ENCODE measurements at regions not wholly inside any gene's neighbourhood (a gene's known extent, or its start where the extent isn't known, plus 50 kb on each side); places are given as distances from the start of the nearest gene placed in this dataset.
"Not testable (repeated sequence)": the region's sequence is repeated elsewhere in the genome, so short reads cannot be mapped to it uniquely, and the experiment has no call there.

DNA sequence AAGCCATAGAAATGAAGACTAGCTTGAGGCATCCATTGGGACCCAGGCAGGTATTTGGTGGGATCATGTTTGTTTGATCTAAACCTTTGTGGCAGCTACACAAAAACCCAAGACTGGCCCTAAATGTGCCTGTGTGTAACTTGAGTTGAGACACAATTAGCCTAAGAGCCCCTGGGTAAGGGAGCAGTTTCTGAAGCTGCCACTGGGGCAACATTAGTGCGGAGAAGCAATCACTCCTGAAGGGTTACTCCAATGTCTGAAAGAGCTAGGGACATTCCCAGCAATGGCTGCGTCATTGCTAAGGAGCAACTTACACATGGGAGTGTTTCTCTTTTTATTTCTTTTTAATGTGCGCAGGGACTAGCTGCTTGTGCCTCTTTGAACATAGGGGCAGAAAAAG lies 67.9 kb upstream of the EEF1E1 start:
- Histone ChIP-seq H3K27ac (no peak overlapping the region), H2AFZ (no peak overlapping the region), H3K36me3 (ENCODE audit: low read depth) (no peaks in the 10 kb centered on the region), H3K9me2 (ENCODE audit: insufficient read depth) (no peaks in the 10 kb centered on the region), H3K9me3 (ENCODE audit: insufficient read depth, low read depth) (no peaks in the 10 kb centered on the region), H4K20me1 (ENCODE audit: insufficient read depth) (no peaks in the 10 kb centered on the region), H3K4me2 (no peak overlapping the region), H3K4me1 (replicated peaks; ENCODE audit: insufficient read depth) (no peaks in the 10 kb centered on the region), H3K4me3 (no peak overlapping the region), H3K79me2 (ENCODE audit: low read depth) (no peaks in the 10 kb centered on the region), H3F3A (ENCODE audit: insufficient read depth, low read depth) (no peaks in the 10 kb centered on the region), H3K27me3 (ENCODE audit: insufficient read depth, low read depth) (no peaks in the 10 kb centered on the region)
- intact Hi-C loops (cut with micrococcal nuclease; ENCODE audit: unreplicated experiment): no loop called here
- TF ChIP-seq, protein P1, sequence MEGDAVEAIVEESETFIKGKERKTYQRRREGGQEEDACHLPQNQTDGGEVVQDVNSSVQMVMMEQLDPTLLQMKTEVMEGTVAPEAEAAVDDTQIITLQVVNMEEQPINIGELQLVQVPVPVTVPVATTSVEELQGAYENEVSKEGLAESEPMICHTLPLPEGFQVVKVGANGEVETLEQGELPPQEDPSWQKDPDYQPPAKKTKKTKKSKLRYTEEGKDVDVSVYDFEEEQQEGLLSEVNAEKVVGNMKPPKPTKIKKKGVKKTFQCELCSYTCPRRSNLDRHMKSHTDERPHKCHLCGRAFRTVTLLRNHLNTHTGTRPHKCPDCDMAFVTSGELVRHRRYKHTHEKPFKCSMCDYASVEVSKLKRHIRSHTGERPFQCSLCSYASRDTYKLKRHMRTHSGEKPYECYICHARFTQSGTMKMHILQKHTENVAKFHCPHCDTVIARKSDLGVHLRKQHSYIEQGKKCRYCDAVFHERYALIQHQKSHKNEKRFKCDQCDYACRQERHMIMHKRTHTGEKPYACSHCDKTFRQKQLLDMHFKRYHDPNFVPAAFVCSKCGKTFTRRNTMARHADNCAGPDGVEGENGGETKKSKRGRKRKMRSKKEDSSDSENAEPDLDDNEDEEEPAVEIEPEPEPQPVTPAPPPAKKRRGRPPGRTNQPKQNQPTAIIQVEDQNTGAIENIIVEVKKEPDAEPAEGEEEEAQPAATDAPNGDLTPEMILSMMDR (conservative IDR thresholded peaks at IDR 0.05): no peak
- no TSS peak for BruUV-seq (replicated peaks)
- DNase-seq: no peak
- ChIA-PET POLR2A (ENCODE audit: unreplicated experiment) (no interaction called here), CTCF (interaction anchor here (0.7 kb wide), 1 partner anchor 24 kb away, joined by 3 read pairs; no protein-coding TSS in a partner anchor)

DNA sequence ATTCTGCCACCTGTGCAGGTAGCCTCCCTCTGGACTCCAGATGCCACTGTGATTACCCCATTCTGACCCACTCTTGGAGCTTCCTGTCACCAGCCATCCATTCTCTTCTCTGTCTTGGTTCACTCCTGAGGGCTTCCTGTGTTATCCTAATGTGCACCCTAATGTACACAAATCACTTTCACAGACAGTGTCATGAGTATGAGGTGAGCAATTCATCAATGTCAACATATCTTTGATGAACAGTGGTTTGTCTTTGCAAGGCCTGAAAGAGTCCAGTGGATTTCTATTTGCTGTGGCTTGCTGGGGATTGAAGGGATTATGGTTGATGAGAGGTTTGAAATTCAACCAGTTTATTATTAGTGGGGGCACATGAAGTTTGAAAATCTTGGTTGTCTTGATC lies 63.8 kb upstream of the EEF1E1 start:
- POLR2A ChIA-PET (ENCODE audit: unreplicated experiment): no interaction called here
- H3K36me3 ChIP-seq (ENCODE audit: low read depth): no peaks in the 10 kb centered on the region
- CTCF ChIA-PET: interaction anchor here (0.6 kb wide), 1 partner anchor 931 kb away, joined by 4 read pairs; no protein-coding TSS in a partner anchor

DNA sequence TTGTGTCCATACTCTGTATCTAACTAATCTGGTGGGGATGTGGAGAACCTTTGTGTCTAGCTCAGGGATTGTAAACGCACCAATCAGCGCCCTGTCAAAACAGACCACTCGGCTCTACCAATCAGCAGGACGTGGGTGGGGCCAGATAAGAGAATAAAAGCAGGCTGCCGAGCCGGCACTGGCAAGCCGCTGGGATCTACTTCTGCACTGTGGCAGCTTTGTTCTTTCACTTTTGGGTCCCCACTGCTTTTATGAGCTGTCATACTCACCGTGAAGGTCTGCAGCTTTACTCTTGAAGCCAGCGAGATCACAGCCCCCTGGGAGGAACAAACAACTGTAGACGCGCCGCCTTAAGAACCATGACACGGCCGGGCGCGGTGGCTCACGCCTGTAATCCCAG lies 62.7 kb upstream of the EEF1E1 start:
- H3K4me3 ChIP-seq; H3K4me1 ChIP-seq (replicated peaks; ENCODE audit: insufficient read depth); H3K27ac ChIP-seq; H3F3A ChIP-seq (ENCODE audit: insufficient read depth, low read depth); H3K9me2 ChIP-seq (ENCODE audit: insufficient read depth); H3K79me2 ChIP-seq (ENCODE audit: low read depth); H3K36me3 ChIP-seq (ENCODE audit: low read depth); DNase-seq; H3K4me2 ChIP-seq; H3K9me3 ChIP-seq (ENCODE audit: insufficient read depth, low read depth); POLR2A ChIA-PET (ENCODE audit: unreplicated experiment); BruUV-seq (replicated peaks); CTCF ChIA-PET; H4K20me1 ChIP-seq (ENCODE audit: insufficient read depth); intact Hi-C loops (cut with micrococcal nuclease; ENCODE audit: unreplicated experiment); H2AFZ ChIP-seq; H3K27me3 ChIP-seq (ENCODE audit: insufficient read depth, low read depth): not testable (repeated sequence)

More for the DNA sequence above, 63.8 kb upstream of the EEF1E1 start:
- Histone ChIP-seq H3K4me3 (no peak overlapping the region), H3K27ac (no peak overlapping the region), H3K79me2 (ENCODE audit: low read depth) (no peaks in the 10 kb centered on the region), H3K27me3 (ENCODE audit: insufficient read depth, low read depth) (no peaks in the 10 kb centered on the region), H4K20me1 (ENCODE audit: insufficient read depth) (no peaks in the 10 kb centered on the region), H3K9me3 (ENCODE audit: insufficient read depth, low read depth) (no peaks in the 10 kb centered on the region), H3F3A (ENCODE audit: insufficient read depth, low read depth) (no peaks in the 10 kb centered on the region), H3K4me2 (no peak overlapping the region), H3K9me2 (ENCODE audit: insufficient read depth) (no peaks in the 10 kb centered on the region), H3K4me1 (replicated peaks; ENCODE audit: insufficient read depth) (no peaks in the 10 kb centered on the region), H2AFZ (no peak overlapping the region)
- TF ChIP-seq, protein P1 (conservative IDR thresholded peaks at IDR 0.05): no peak
- TF ChIP-seq EZH2 (IDR thresholded peaks at IDR 0.05; ENCODE audit: low read depth): no peak
- intact Hi-C loops (cut with micrococcal nuclease; ENCODE audit: unreplicated experiment): no loop called here
- no TSS peak for BruUV-seq (replicated peaks)
- no peak for DNase-seq

DNA sequence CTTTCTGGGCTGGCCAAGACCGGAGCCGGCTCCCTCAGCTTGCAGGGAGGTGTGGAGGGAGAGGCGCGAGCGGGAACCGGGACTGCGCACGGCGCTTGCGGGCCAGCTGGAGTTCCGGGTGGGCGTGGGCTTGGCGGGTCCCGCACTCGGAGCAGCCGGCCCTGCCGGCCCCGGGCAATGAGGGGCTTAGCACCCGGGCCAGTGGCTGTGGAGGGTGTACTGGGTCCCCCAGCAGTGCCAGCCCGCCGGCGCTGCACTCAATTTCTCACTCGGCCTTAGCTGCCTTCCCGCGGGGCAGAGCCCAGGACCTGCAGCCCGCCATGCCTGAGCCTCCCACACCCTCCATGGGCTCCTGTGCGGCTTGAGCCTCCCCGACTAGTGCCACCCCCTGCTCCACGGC lies 61.9 kb upstream of the EEF1E1 start:
- H3K27me3 ChIP-seq (ENCODE audit: insufficient read depth, low read depth); H3K27ac ChIP-seq; H3K4me2 ChIP-seq; BruUV-seq (replicated peaks); H2AFZ ChIP-seq; H3K4me1 ChIP-seq (replicated peaks; ENCODE audit: insufficient read depth); H3K4me3 ChIP-seq; H3K36me3 ChIP-seq (ENCODE audit: low read depth); H3K9me3 ChIP-seq (ENCODE audit: insufficient read depth, low read depth); H3F3A ChIP-seq (ENCODE audit: insufficient read depth, low read depth); DNase-seq; H4K20me1 ChIP-seq (ENCODE audit: insufficient read depth); intact Hi-C loops (cut with micrococcal nuclease; ENCODE audit: unreplicated experiment); H3K79me2 ChIP-seq (ENCODE audit: low read depth); POLR2A ChIA-PET (ENCODE audit: unreplicated experiment); H3K9me2 ChIP-seq (ENCODE audit: insufficient read depth); CTCF ChIA-PET: not testable (repeated sequence)
